COLO829 (cell line): ENCODE measurements at regions not wholly inside any gene's neighbourhood (a gene's known extent, or its start where the extent isn't known, plus 50 kb on each side); places are given as distances from the start of the nearest gene placed in this dataset.
"Not testable (repeated sequence)": the region's sequence is repeated elsewhere in the genome, so short reads cannot be mapped to it uniquely, and the experiment has no call there.

ENCODE experiments used
- DNase-seq: peaks from one replicate; pipeline ENCODE4 v3.0.0; 2012; ENCODE audit warnings: low spot score

DNA sequence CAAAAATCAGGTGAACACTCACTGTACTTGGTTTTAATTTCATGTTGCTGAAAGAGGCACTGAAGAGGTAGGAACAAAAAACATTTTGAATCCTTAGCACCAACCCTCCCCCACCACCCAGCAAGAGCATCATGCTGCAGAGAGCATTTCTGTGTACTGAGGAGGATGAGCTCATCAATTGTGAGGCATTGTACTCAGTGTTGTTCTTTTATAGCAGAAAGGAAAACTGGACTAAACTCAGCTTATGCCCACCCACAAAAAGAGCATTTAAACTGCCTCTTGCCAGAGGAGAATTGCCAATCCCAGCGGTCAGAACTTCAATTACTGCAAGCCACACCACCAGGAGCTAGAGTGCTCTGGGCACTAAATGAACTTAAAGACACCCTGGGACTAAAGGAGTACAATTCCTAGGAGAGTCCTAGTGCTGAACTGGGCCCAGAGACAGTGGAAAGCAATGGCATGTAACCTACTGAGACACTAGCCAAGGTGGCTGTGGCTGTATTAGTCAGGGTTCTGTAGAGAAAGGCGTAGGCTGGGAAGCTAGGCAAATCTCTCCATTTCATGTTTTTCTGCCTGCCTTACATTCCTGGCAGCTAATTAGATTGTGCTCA is 280.7 kb upstream of the KLHL4 start:
- DNase-seq = no peak

GRCh38 chrX:87265518-87265917 is 252.1 kb upstream of the KLHL4 start:
- DNase-seq = no peak

DNA sequence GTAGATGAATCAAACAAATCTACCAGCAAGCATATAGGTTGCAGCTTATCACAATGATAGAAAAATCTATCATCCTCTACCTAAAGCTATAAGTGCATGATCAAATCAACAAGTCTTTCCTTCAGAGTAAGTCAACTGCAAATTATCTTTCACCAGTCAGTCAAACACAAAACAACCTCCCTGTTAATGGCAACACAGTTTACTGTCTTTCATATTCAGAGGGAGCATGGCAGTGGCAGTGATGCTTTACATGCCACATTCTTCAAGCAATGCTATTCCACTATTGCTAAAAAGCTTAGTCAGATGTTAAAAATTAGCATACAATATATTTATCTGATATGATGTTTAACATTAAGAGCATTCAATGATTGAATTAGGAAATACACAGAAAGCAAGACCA is 245.1 kb upstream of the KLHL4 start:
- DNase-seq = no peak

DNA sequence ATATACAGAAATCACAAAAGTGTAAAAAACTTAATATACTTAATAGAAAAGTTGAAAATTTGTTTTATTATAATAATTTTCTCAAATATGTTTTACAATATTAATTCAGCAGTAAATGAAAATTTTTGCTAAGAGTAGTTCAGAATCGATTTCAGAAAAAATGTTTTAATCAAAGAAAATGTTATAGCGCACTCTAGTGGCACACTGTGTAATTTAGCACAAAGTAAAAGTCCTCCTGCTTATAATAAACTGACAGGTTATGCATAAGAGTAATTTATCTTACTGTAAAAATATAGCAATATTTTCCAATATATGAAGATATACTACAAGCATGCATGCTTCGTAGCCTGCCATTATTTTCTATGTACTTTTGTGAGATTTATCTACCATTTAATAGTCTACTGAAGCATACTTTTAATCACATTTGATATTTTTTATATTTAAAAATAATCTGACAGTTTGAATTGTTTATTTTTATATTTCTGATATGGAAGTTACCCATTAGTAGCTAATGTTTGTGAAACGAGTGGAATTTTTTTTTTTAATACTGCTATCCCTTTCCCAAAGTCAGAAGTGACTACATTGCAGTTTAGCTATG is 217.9 kb upstream of the KLHL4 start:
- DNase-seq = peak; percentile 1

GRCh38 chrX:87310780-87311179 is 206.8 kb upstream of the KLHL4 start:
- no peak for DNase-seq

- DNase-seq = no peak
Observed at GRCh38 chrX:87327267-87327666, 190.3 kb upstream of the KLHL4 start.

DNA sequence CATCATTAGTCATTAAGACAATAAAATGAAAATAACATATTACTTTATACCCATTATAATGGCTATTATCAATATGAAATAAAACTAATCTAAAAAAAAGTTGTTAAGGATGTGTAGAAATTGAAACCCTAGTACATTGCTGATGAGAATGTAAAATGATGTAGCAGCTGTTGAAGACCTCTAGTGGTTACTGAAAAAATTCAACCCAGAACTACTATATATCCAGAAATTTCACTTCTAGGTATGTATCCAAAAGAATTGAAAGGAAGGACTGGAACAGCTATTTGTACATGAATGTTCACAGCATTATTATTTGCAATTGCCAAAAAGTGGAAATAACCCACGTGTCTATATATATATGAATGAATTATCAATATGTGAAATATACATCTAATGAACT is 180.3 kb upstream of the KLHL4 start:
- no peak for DNase-seq

DNA sequence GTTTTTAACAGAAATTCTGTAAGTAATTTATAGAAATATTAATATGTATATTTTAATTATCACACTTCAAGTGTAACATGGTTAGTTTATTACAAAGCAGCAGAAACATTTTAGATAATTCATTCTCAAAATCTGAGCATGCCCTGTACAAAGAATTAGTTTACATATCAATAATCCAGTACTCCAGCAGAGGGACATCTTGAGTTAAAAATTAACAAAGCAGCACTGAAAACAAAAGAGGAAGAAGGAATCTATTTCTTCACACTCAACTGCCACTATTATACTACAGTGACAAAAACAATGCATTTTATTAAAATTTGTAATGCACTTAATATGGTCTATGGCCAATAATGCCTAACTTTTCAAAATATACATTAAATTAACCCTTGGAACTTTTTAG is 179.1 kb upstream of the KLHL4 start:
- DNase-seq = peak; percentile 5

GRCh38 chrX:87370865-87371264 is 146.7 kb upstream of the KLHL4 start:
- no peak for DNase-seq

GRCh38 chrX:87374324-87374723 is 143.3 kb upstream of the KLHL4 start:
- DNase-seq = no peak

DNA sequence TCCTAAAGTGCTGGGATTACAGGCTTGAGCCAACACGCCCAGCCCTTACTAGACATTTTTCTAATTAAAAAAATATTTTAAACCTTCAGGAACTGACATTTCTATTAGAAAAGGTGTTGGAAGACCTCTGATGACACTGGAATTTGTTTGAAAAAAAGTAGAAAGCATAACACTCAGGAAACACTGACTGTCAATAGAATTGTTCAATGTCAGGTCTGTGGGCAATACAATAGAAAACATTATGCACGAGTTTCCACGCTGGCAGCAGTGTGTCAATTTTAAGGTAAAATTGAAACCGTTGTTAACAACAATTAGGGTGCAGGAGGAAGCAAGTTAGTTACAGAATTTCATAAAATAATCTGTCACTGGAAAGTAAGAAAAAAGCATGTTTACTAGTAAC is 140.7 kb upstream of the KLHL4 start:
- no peak for DNase-seq

- no peak for DNase-seq
Observed at GRCh38 chrX:87388381-87388780, 129.2 kb upstream of the KLHL4 start.

DNA sequence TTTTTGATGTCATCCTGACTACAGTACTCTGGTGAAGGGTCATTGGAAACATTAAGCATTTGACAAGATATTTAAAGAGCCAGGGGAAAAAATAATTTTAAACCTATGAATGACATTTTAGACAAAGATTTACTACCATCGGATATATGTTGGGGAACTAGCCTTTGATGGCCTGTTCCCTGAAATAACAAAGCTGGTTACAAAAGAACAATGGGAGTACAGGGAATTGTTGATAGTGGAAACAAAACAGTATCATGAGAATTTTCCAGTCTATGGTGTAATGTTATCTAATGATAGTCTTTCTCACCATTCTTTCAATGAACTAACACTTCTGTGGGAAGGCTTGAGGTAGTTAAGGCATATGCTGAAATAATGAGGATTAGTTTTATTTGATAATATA is 125.9 kb upstream of the KLHL4 start:
- no peak for DNase-seq

DNA sequence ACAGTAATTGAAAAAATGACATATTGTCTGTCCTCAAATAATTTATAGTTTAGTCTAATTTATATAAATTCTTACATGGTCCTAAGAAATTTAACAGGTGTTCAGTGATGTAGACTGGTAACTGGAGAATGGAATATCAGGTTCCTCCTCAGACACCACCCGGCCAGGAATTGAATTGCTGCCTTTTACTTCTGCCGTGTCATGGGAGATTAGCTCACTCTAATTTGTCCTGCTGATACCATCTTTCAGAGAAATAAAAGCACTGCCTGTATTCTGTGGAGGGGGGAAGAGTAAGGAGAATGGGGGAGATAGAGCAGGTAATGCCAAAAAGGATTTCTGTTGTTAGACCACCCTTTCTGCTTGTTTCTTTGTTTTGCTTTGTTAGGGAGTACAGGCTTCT is 125.2 kb upstream of the KLHL4 start:
- DNase-seq = no peak

DNA sequence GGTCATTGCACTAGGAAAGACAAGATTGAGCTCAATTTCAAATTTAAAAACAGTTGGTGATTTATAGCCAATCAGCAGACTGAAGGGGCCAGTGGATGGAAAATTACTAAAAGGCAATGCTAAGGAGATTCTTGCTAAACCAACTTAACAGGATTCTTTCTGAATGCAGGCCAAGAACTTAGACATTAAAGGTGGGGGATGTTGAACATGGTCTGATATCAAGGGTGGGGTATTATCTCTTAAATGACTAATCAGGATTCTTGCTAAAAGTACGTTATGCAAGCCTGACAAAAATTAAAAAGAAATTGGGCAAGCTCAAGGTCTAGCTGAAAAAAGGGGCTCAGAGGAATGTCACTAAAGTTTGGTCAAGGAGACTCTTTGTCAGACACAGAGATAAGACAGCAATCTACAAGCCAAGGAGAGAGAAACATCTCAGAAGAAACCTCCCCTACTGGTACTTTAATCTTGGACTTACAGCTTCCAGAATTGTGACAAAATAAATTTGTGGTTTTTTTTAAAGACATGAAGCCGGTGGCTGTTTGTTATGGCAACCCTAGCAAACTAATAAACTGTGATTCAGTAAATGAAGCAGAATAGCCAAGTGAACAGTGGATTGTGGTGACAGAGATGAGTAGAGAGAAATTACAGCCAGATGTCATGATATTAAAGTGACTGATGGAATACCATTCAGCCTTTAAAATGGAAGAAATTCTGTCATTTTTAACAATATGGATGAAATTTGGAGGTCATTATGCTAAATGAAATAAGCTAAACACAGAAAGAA is 120.3 kb upstream of the KLHL4 start:
- no peak for DNase-seq

- no peak for DNase-seq
Observed at GRCh38 chrX:87402256-87402655, 115.3 kb upstream of the KLHL4 start.

DNA sequence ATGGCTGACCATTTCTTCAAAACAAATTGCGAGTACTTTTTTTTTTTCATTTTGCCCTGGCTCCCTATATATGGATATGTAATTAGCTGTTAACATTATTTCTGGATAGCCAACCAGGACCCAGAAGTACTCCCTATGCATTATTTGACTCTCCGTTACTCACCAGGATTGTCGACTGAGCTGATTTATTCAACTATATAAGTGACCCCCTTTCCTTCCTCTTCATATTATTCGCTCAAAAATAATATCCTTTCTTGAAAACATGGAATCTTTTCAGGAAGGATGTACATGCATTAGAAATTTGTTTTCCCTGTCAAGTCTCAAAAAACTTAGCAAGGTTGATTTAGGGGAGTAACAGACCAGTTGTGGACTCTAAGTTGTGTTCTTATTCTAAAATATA is 114.1 kb upstream of the KLHL4 start:
- DNase-seq = no peak

GRCh38 chrX:87409113-87409841 is 108.3 kb upstream of the KLHL4 start:
- DNase-seq = peak; percentile 69

DNA sequence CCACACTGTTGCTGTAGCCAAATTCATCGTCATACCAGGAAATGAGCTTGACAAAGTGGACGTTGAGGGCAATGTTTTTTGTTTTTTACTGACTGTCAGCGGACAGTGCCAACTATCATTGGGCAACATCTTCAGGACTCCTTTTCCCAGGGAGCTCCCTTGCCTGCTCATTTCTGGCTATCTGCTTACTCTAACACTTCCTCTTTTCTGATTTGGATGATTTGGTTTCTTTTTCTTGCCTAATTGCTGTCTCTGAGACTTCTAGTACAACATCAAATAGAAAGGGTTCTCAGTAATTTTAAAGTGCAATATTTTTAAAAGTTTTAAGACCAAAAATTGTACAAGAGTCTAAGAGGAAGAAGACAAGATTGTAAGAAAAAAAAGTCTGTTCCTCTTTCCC is 92.0 kb upstream of the KLHL4 start:
- no peak for DNase-seq

DNA sequence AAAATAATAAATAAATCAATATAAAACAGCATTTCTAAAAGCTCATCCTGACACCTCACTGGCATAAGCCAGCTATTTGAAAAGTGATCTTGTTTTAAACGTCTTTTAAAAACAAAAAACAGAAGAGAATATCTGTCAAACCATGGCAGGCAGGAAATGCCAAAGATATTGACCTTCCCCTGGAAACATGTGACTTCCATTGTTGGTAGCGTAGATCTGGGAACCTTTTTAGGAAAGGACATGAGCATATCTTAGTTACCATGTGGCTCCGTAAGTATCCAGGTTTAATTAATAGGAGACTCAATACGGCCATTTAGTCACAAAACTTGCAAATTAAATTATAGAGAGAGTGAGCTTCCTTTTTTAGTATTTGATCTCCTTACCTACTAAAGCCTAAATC is 83.0 kb upstream of the KLHL4 start:
- no peak for DNase-seq

- DNase-seq = not testable (repeated sequence)
Observed at GRCh38 chrX:87448613-87449012, 69.0 kb upstream of the KLHL4 start.

DNA sequence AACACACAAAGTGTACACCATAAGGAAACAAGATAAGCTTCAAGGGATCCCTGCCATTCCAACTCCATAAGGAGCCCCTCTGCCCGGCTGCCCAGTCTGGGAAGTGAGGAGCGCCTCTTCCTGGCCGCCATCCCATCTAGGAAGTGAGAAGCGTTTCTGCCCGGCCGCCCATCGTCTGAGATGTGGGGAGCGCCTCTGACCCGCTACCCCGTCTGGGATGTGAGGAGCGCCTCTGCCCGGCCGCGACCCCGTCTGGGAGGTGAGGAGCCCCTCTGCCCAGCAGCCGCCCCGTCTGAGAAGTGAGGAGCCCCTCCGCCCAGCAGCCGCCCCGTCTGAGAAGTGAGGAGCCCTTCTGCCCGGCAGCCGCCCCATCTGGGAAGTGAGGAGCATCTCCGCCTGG is 51.8 kb upstream of the KLHL4 start:
- not testable (repeated sequence) for DNase-seq
